H9 (cell line): ENCODE measurements at regions not wholly inside any gene's neighbourhood (a gene's known extent, or its start where the extent isn't known, plus 50 kb on each side); places are given as distances from the start of the nearest gene placed in this dataset.
"Not testable (repeated sequence)": the region's sequence is repeated elsewhere in the genome, so short reads cannot be mapped to it uniquely, and the experiment has no call there.

Experiments
- DNase-seq: peaks from one replicate; pipeline ENCODE4 v3.0.0-alpha.2; 2017
- H2AFZ ChIP-seq: one replicate; pipeline ENCODE4 v1.6.1; 2013; ENCODE audit warnings: mild to moderate bottlenecking, low read length, control low read depth, moderate library complexity
- H2AK5ac ChIP-seq: 2 replicates; pipeline ENCODE4 v1.6.1; 2013; ENCODE audit warnings: low read length, control low read depth, mixed read lengths; ENCODE audit not compliant: insufficient read length
- H2BK120ac ChIP-seq: one replicate; pipeline ENCODE4 v1.6.1; 2013; ENCODE audit warnings: low read depth, mild to moderate bottlenecking, low read length, control low read depth, inconsistent platforms; ENCODE audit not compliant: poor library complexity, severe bottlenecking
- H2BK12ac ChIP-seq: 2 replicates; pipeline ENCODE4 v1.6.1; 2013; ENCODE audit warnings: low read length, control low read depth, mixed read lengths, low read depth; ENCODE audit not compliant: insufficient read length
- H2BK15ac ChIP-seq: 2 replicates; pipeline ENCODE4 v1.6.1; 2013; ENCODE audit warnings: low read depth, low read length, control low read depth
- H2BK20ac ChIP-seq: one replicate; pipeline ENCODE4 v1.6.1; 2013; ENCODE audit warnings: low read depth, mild to moderate bottlenecking, low read length, control low read depth, inconsistent platforms; ENCODE audit not compliant: poor library complexity, severe bottlenecking
- H2BK5ac ChIP-seq: 2 replicates; pipeline ENCODE4 v1.6.1; 2013; ENCODE audit warnings: low read length, control low read depth, mixed read lengths; ENCODE audit not compliant: insufficient read length
- H3K14ac ChIP-seq: 2 replicates; pipeline ENCODE4 v1.6.1; 2013; ENCODE audit warnings: low read length, control low read depth; ENCODE audit not compliant: insufficient read depth
- H3K18ac ChIP-seq: 2 replicates; pipeline ENCODE4 v1.6.1; 2013; ENCODE audit warnings: low read depth, mild to moderate bottlenecking, mixed read lengths, low read length, control low read depth; ENCODE audit not compliant: insufficient read length
- H3K23ac ChIP-seq: 2 replicates; pipeline ENCODE4 v1.6.1; 2013; ENCODE audit warnings: low read length, control low read depth, mixed read lengths, low read depth; ENCODE audit not compliant: insufficient read length
- H3K23me2 ChIP-seq: 2 replicates; pipeline ENCODE4 v1.6.1; 2013; ENCODE audit warnings: low read depth, mild to moderate bottlenecking, mixed read lengths, low read length, control low read depth; ENCODE audit not compliant: insufficient read length, poor library complexity, severe bottlenecking
- H3K27ac ChIP-seq: 2 replicates; pipeline ENCODE4 v1.5.1; 2013; ENCODE audit warnings: low read length, control low read depth, mixed read lengths, low read depth; ENCODE audit not compliant: insufficient read length
- H3K27me3 ChIP-seq: 2 replicates; pipeline ENCODE4 v1.6.1; 2013; ENCODE audit warnings: low read length, control low read depth, inconsistent platforms; ENCODE audit not compliant: insufficient read depth
- H3K4ac ChIP-seq: 2 replicates; pipeline ENCODE4 v1.6.1; 2013; ENCODE audit warnings: low read depth, mild to moderate bottlenecking, control low read depth, inconsistent platforms, low read length, moderate library complexity
- H3K4me1 ChIP-seq: 2 replicates; pipeline ENCODE4 v1.6.1; 2013; ENCODE audit warnings: low read length, control low read depth, inconsistent platforms; ENCODE audit not compliant: insufficient read depth
- H3K4me2 ChIP-seq: 2 replicates; pipeline ENCODE4 v1.6.1; 2013; ENCODE audit warnings: low read length, control low read depth, mixed read lengths; ENCODE audit not compliant: insufficient read length, insufficient read depth
- H3K56ac ChIP-seq: 2 replicates; pipeline ENCODE4 v1.6.1; 2013; ENCODE audit warnings: low read depth, mild to moderate bottlenecking, mixed read lengths, low read length, control low read depth; ENCODE audit not compliant: insufficient read length
- H3K79me1 ChIP-seq: 2 replicates; pipeline ENCODE4 v1.6.1; 2013; ENCODE audit warnings: low read depth, mild to moderate bottlenecking, moderate library complexity, low read length, control low read depth, inconsistent platforms; ENCODE audit not compliant: insufficient read depth, poor library complexity, severe bottlenecking
- H3K79me2 ChIP-seq: 2 replicates; pipeline ENCODE4 v1.6.1; 2013; ENCODE audit warnings: low read length, control low read depth, inconsistent platforms; ENCODE audit not compliant: insufficient read depth
- H3K9ac ChIP-seq: 2 replicates; pipeline ENCODE4 v1.6.1; 2013; ENCODE audit warnings: low read length, control low read depth, mixed read lengths; ENCODE audit not compliant: insufficient read length; ENCODE audit errors: extremely low read depth
- H3K9me3 ChIP-seq: one replicate; pipeline ENCODE4 v1.6.1; 2013; ENCODE audit warnings: low read depth, low read length, inconsistent platforms; ENCODE audit not compliant: control insufficient read depth
- H3T11ph ChIP-seq: one replicate; pipeline ENCODE4 v1.6.1; 2013; ENCODE audit warnings: mild to moderate bottlenecking, low read length, control low read depth, inconsistent platforms
- H4K20me1 ChIP-seq: one replicate; pipeline ENCODE4 v1.6.1; 2013; ENCODE audit not compliant: control insufficient read depth, insufficient read length, insufficient read depth
- H4K5ac ChIP-seq: 2 replicates; pipeline ENCODE4 v1.6.1; 2013; ENCODE audit warnings: low read depth, mild to moderate bottlenecking, mixed read lengths, low read length, control low read depth; ENCODE audit not compliant: insufficient read length
- H4K8ac ChIP-seq: replicated peaks from 2 replicates; pipeline ENCODE4 v1.6.1; 2013; ENCODE audit warnings: low read length, control low read depth, mixed read lengths, low read depth; ENCODE audit not compliant: insufficient read length
- H4K91ac ChIP-seq: 2 replicates; pipeline ENCODE4 v1.6.1; 2013; ENCODE audit warnings: low read depth, mild to moderate bottlenecking, moderate library complexity, mixed read lengths, low read length, control low read depth; ENCODE audit not compliant: insufficient read length
- H3K27ac Mint-ChIP-seq, 3 experiments: 2 replicates in 2 of 3; 3 replicates in 1 of 3; pipeline ENCODE4 v1.8.0; 2020 to 2021; ENCODE audit warnings: mixed read lengths in 3 of 3, mild to moderate bottlenecking in 1 of 3, moderate library complexity in 1 of 3
- H3K27me3 Mint-ChIP-seq: 2 replicates; pipeline ENCODE4 v1.8.0; 2021; ENCODE audit warnings: low read depth, mild to moderate bottlenecking, moderate library complexity, mixed read lengths
- H3K36me3 Mint-ChIP-seq, 3 experiments: 2 replicates in 2 of 3; 3 replicates in 1 of 3; pipeline ENCODE4 v1.8.0; 2020 to 2021; ENCODE audit warnings: low read depth in 3 of 3, mixed read lengths in 3 of 3; ENCODE audit not compliant: insufficient read depth in 1 of 3
- H3K4me1 Mint-ChIP-seq, 2 experiments: 2 replicates each; pipeline ENCODE4 v1.8.0; 2020; ENCODE audit warnings: mixed read lengths in 2 of 2
- H3K4me3 Mint-ChIP-seq, 2 experiments: 2 replicates in 1 of 2; 3 replicates in 1 of 2; pipeline ENCODE4 v1.8.0; 2020 to 2021; ENCODE audit warnings: mild to moderate bottlenecking in 2 of 2, mixed read lengths in 2 of 2, moderate library complexity in 1 of 2
- H3K9me3 Mint-ChIP-seq, 2 experiments: 2 replicates in 1 of 2; 3 replicates in 1 of 2; pipeline ENCODE4 v1.8.0; 2020; ENCODE audit warnings: mild to moderate bottlenecking in 2 of 2, mixed read lengths in 2 of 2, moderate library complexity in 1 of 2
- CTCF ChIP-seq: fragments of 200-600 bp; sonication (generic); conservative IDR thresholded peaks from 3 replicates; pipeline ENCODE4 v1.8.0; 2021; ENCODE audit warnings: antibody characterized with exemption, mild to moderate bottlenecking
- WGBS: extraction: QIAGEN DNeasy Blood & Tissue Kit; methylation state at CpG from one replicate; pipeline ENCODE4 v1.1.7; 2013; ENCODE audit warnings: missing lambda C conversion rate, low lambda C conversion rate, mixed read lengths; ENCODE audit not compliant: insufficient read length; ENCODE audit errors: extremely low coverage; 5-methylcytosine and 5-hydroxymethylcytosine counted together

GRCh38 chr21:9008636-9009035, 1512.7 kb upstream of the TPTE start:
- no peaks in the 10 kb centered on the region for H3K79me1 ChIP-seq
- H3K4me1 ChIP-seq = no peaks in the 10 kb centered on the region
- H3K4me3 Mint-ChIP-seq = no peak overlapping the region
- H2BK12ac ChIP-seq = no peak overlapping the region
- no peaks in the 10 kb centered on the region for H3K27me3 ChIP-seq
- H3K27ac ChIP-seq = no peak overlapping the region
- peaks cover 98% of the 10 kb centered on the region for H3K9me3 ChIP-seq
- H3K4me1 Mint-ChIP-seq = no peaks in the 10 kb centered on the region
- peaks cover 91 to 94% of the 10 kb centered on the region in 2 experiments for H3K9me3 Mint-ChIP-seq
- no peaks in the 10 kb centered on the region for H4K20me1 ChIP-seq
- no peak overlapping the region for H3K4me2 ChIP-seq
- H3K14ac ChIP-seq = no peak overlapping the region
- no peak overlapping the region for H4K91ac ChIP-seq
- no peak overlapping the region for H3K27ac Mint-ChIP-seq
- H3K9ac ChIP-seq = no peak overlapping the region
- H2AFZ ChIP-seq = no peak overlapping the region
- no peak overlapping the region for H2AK5ac ChIP-seq
- H2BK15ac ChIP-seq = no peak overlapping the region
- no peak for DNase-seq
- H3K79me2 ChIP-seq = no peaks in the 10 kb centered on the region
- no peak overlapping the region for H2BK5ac ChIP-seq
- no peak overlapping the region for H3K56ac ChIP-seq
- H3K23me2 ChIP-seq = no peaks in the 10 kb centered on the region
- H3K23ac ChIP-seq = no peak overlapping the region
- H4K5ac ChIP-seq = no peak overlapping the region
- no peak overlapping the region for H2BK20ac ChIP-seq
- TF ChIP-seq CTCF = no peak
- H4K8ac ChIP-seq = no peak overlapping the region
- no peak overlapping the region for H3K4ac ChIP-seq
- no peak overlapping the region for H3T11ph ChIP-seq
- no peak overlapping the region for H2BK120ac ChIP-seq
- peaks cover 21% of the 10 kb centered on the region for H3K27me3 Mint-ChIP-seq
- peaks cover 38 to 81% (median 57%) of the 10 kb centered on the region in 3 experiments for H3K36me3 Mint-ChIP-seq
- H3K18ac ChIP-seq = no peak overlapping the region

GRCh38 chr21:9009267-9010016, 1511.9 kb upstream of the TPTE start:
- not testable (repeated sequence) for H3K9ac ChIP-seq, H4K8ac ChIP-seq, H2BK5ac ChIP-seq, H4K5ac ChIP-seq, H3K14ac ChIP-seq, H3K27ac ChIP-seq, DNase-seq, H3K4me1 ChIP-seq, H2AK5ac ChIP-seq, H3K27ac Mint-ChIP-seq, H4K91ac ChIP-seq, H2BK12ac ChIP-seq, H3K79me1 ChIP-seq, H4K20me1 ChIP-seq, H2AFZ ChIP-seq, H3K4me2 ChIP-seq, H3K23ac ChIP-seq, H3K27me3 ChIP-seq, H3K18ac ChIP-seq, H3K4me3 Mint-ChIP-seq, H3T11ph ChIP-seq, H3K4ac ChIP-seq, H2BK120ac ChIP-seq, H3K79me2 ChIP-seq, H3K56ac ChIP-seq, H3K23me2 ChIP-seq, H2BK20ac ChIP-seq, H3K4me1 Mint-ChIP-seq, H2BK15ac ChIP-seq
- peaks cover 35 to 79% (median 53%) of the 10 kb centered on the region in 3 experiments for H3K36me3 Mint-ChIP-seq
- H3K27me3 Mint-ChIP-seq = peaks cover 22% of the 10 kb centered on the region
- H3K9me3 ChIP-seq = peaks cover 98% of the 10 kb centered on the region
- peaks cover 91 to 94% of the 10 kb centered on the region in 2 experiments for H3K9me3 Mint-ChIP-seq
- WGBS = no CpG with 5 or more reads among the region's 3 CpGs
